ENCODE measurements at regions not wholly inside any gene's neighbourhood (a gene's known extent, or its start where the extent isn't known, plus 50 kb on each side); places are given as distances from the start of the nearest gene placed in this dataset.
"Not testable (repeated sequence)": the region's sequence is repeated elsewhere in the genome, so short reads cannot be mapped to it uniquely, and the experiment has no call there.

DNA sequence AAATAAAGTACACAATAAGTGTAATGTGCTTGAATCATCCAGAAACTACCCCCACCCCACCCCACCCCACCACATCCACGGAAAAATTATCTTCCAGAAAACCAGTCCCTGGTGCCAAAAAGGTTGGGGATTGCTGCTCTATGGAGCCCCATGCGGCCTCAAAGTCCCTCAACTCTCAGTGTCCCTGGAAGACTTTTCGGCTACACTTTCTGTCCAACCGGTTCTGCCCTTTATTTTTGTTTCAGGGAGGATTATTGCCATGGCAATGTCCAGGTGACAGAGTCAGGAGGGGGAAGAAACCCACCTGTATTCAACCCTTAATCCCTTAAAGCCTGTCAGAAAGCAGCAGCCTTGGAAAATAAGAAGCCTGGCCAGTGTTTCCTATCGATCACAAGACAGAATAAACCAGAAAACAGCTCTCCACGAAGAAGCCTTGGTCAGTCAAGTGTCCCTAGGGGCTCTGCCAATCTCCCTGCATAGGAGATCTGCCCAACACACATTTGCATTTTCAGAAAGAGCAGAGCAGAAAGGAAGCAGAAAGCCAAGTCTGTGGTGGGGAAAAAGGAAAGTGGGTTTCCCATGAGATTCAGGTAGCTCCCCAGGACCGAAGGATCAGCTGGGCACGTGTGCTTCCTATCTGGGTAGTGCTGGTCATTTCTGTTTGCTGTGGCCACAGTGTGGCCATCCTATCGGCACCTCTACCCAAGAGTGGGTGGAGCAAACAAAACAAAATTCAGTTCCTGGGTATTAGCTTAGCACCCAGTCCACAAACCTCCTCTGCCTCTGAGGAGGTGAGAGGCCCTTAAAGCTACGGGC is 342.7 kb downstream of the SOX9 start:
- in situ Hi-C loops (cut with MboI; ENCODE audit: low sequenced_read_pairs): no loop called here

DNA sequence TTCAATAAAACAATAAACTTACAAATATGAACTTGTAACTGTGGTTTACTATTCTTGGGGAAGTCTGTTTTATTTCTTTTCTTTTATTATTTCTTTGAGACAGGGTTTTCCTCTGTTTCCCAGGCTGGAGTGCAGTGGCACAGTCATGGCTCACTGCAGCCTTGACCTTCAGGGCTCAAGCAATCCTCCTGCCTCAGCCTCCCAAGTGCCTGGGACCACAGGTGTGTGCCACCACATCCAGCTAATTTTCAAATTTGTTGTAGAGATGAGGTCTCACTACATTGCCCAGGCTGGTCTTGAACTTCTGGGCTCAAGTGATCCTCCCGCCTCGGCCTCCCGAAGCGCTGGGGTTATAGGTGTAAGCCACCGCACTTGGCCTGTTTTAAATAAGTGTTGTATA is 343.4 kb downstream of the SOX9 start:
- in situ Hi-C loops (cut with MboI; ENCODE audit: low sequenced_read_pairs): not testable (repeated sequence)

DNA sequence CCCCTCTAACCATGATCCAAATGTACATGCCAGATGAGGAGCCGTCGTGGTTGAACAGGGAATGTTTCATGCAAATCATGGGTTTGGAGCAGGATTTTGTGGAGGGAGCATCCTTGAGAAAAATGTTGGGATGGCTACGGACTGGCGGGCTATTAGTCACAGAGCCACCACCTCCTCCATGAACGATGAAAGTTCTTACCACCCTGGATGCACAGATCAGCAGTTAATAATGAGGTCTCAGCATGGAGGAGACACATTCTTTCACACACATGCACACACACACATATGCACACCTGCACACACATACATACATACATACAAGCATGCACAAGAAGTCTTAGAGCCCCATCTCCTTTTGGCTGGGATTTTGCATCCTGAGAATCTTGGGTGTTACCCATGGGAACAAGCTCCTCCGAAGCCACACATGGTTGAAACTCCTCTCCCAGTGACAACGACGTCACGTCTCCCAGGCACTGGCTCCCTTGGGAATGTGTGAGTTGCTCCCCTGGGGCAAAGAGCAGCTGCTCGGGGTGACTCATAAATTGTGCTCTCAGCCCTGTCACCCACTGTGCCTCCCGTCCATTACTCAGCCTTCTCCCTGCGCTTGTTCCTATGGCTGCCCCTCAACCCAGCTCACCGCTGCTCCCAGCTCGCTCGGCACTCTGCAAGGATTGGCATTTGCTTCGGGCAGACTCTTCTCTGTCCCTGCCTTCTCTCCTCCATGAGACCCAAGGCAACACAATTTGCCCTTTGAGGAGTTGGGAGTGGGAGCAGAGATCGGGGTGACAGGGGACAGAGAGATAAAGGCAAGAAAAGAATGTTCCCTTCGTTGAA is 344.6 kb downstream of the SOX9 start:
- in situ Hi-C loops (cut with MboI; ENCODE audit: low sequenced_read_pairs): no loop called here

DNA sequence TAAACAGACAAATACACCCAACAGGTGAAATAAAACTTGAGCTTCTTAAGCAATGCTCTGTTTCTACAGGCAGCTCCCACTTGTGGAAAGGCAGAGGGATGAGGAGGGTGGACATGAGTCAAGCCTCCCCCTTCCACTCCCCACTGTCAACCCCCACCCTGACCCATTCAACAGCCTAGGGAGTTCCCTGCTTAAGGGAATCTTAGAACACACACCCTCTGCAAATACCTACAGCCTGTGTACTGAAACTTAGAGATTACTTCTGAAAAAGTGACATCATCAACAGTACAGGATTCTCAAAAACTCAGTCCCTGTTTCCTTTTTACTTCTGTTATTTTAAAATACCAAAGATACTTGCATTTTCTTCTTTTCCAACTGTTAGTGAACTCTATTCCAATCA is 345.4 kb downstream of the SOX9 start:
- in situ Hi-C loops (cut with MboI; ENCODE audit: low sequenced_read_pairs): no loop called here

DNA sequence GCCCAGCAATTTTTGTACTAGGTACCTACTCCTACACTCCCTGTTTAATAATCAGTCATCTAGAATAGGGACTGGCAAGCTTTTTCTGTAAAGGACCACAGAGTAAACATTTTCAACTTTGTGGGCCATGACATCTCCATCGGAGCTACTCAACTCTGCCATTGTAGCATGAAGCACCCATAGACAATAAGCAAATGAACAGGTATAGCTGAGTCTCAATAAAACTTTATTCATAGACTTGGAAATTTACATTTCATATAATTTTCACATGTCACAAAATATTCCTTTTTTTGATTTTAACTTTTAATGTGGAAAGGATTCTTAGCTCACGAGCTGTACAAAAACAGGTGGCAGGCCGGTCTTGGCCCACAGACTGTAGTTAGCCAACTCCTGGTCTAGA is 345.8 kb downstream of the SOX9 start:
- in situ Hi-C loops (cut with MboI; ENCODE audit: low sequenced_read_pairs): no loop called here

DNA sequence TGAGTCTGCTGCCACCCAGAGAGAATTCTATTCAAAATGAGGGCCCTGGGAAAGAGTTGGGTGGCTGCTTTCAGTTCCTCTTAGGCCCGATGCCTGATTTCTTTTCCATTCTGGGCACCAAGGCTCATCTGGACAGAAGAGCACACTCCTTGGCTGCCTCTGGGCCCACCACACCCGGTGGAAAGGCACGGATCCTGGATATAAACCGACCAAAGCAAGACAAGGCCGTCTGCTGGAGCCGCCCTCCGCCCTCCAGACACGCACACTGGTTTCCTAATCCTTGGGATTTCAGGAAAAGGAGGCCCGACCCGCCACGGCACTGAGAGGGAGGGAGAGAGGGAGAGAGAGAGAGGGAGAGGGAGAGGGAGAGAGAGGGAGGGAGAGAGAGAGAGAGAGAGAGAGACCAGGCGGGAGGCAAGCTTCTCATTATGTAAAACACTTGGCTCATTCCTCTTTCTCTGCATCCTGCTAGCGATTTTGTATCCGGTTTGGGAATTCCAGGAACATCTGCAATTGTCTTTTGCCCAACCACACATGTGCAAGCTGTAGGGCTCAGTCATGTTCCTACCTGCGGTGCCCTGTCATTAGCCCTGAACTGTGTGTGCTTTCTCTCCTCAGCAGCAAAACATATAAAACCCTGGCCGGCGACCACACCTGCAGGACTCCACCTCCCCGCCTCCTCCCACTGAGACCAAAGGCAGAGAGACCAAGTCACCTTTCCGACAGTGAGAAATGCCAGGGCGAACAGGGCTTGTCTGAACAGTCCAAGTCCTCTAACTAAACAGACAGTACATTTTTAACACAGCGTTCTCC is 347.2 kb downstream of the SOX9 start:
- in situ Hi-C loops (cut with MboI; ENCODE audit: low sequenced_read_pairs): no loop called here

DNA sequence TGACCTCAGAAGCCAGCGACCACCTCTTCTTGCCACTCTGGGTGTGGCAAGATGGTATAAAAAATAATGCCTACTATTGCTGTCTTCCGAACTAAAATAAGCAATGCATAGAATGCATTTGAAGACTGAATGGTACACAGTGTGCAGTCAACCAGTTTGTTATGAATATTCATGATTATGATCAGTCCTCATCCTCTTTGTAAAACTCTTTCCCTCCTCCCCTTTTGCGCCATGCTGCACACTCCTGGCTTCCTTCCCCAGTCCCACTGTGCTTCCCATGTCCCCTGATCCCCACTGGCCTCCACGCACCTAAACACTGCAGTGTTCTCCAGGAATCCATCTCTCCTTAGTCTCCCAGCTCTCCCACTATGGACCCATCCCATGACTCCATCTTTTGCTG is 348.0 kb downstream of the SOX9 start:
- in situ Hi-C loops (cut with MboI; ENCODE audit: low sequenced_read_pairs): no loop called here

DNA sequence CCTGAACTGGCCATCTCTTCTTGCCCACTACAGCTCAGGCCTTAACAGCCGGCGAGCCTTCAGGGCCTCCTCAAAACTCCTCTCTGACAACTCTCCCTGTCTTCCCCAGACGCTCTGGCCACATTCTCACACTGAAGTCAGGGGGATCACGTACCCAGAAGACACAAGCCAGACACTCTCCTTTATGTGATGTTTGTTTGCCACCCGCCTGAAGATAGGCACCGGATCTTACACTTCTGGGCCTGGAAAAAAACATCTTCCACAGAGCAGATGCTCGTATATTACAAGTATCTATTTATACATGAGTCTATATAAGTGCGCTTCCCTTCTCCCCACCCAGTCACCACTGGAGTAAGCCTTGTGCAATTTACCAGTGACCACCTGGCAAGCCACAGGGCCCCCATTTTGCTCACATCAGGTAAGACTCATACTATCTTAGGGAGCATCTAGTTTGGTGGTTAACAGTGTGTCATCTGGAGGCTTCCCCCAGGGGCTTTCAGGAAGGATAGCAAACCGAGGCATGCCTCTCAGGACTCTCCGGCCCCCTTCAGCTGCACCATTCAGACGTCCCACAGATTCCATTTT is 349.4 kb downstream of the SOX9 start:
- in situ Hi-C loops (cut with MboI; ENCODE audit: low sequenced_read_pairs): no loop called here

DNA sequence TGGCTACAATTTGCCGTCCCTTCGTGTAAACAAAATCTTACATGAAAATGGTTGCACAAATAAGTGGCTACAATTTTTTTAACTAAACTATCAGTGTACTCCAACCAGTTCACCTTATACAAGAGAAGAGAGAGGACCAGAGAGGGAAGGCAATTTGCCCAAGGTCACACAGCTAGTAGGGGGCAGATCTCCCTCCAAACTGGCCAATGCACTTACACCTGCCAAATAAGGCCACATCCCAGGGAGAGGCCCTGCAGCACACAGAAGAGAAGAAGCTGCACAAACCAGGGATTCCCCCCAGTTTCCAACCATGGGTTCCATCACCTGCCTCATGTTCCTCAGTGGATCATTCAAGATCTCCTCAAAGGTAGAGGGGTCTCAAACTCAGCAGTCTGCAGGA is 349.9 kb downstream of the SOX9 start:
- in situ Hi-C loops (cut with MboI; ENCODE audit: low sequenced_read_pairs): no loop called here

DNA sequence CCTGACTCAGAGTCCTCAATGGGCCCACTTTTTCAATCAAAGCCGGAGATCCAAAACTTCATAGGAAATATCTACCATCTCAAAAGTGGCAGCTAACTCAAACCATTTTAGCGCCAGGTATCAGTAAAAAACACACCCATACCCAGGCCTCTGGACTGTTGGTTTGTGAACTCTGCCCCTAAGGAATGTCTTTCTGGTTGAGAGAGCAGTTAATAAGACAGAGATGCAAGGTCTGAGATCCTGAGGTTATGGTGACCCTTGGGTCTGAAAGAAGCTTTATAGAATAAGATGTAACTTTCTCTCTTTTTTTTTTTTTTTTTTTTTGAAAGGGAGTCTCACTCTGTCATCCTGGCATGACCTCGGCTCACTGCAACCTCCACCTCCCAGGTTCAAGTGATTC is 350.5 kb downstream of the SOX9 start:
- in situ Hi-C loops (cut with MboI; ENCODE audit: low sequenced_read_pairs): no loop called here

DNA sequence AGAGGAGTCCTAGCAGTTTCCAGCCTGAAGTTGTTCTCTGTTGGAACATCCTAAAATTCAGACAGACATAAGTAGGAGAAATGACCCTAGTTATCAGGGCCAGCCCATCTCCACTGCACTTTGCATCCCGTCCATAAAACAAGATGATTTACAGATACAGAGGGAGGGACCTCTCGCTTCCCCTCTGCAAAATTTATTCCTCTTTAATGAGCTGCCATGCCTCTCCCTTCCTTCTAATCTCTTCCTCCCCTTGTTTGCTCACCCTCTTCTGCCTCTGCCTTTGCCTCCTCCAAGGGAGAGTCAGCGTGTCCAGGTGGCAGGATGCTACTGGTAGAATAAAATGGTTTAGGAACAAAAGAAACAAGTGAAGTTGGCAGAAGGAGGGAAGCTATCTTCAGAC is 351.3 kb downstream of the SOX9 start:
- in situ Hi-C loops (cut with MboI; ENCODE audit: low sequenced_read_pairs): no loop called here

DNA sequence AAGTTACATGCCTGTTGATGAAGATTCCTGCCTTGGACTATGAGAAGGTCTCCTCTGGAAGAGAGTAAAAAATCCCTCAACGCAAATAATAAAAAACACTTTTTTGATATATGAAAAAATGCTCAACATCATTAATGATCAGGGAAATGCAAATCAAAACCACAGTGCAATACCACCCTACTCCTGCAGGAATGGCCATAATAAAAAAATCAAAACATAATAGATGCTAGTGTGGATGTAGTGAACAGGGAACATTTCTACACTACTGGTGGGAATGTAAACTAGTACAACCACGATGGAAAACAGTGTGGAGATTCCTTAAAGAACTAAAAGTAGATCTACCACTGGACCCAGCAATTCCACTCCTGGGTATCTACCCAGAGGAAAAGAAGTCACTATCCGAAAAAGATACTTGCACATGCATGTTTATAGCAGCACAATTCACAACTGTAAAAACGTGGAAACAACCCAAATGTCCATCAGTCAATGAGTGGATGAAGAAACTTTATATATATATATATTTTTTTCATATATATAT is 352.1 kb downstream of the SOX9 start:
- in situ Hi-C loops (cut with MboI; ENCODE audit: low sequenced_read_pairs): not testable (repeated sequence)

DNA sequence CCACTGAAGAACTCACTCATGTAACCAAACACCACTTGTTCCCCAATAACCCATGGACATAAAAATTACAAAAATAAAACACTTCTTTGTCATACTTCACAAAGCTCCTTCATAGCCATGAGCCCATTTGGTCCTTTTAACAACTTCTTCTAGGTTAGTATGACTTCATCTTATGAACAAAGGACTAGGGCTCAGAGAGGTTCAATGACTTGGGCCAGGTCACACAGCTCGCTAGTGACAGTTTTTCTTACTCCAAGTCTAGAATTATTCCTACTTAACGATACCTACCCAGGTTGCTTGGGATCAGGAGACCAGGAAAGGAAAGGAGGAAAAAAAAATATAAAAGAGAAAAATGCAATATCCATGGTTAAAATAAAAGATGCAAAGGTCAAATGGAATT is 353.4 kb downstream of the SOX9 start:
- in situ Hi-C loops (cut with MboI; ENCODE audit: low sequenced_read_pairs): no loop called here

DNA sequence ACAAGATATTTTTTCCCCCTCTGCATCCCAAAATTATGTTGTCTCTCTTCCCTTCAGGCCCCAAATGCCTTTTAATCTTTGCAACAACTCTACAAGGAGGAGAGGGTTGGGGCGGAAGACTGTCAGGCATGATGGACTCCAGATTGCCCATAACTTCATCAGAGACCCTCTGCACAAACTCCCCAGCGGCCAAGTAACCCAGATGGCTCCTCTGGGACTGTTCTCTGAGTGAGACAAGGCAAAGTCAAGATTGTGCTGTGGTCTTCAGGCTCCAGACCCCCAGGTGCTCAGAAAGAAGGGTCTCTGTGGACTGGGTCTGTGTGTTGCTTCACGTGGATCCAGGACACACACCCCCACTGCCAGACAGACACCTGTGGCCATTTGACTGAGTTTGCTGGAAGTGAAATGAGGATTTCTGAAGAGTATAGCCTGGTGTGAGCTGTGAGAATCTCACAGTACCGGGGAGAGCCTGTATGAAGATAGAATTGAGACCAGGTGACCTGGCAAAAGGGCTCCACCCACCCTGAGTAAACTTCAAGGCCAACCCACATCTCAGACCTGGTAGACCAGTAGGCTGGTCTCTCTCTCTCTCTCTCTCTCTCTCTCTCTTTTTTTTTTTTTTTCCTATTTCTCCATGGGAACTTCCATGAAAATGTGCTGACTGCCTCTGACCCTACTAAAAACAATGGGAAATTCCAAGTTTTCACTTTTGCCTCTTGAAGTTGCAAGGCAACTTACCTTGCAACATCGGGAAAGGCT is 354.1 kb downstream of the SOX9 start:
- in situ Hi-C loops (cut with MboI; ENCODE audit: low sequenced_read_pairs): no loop called here

DNA sequence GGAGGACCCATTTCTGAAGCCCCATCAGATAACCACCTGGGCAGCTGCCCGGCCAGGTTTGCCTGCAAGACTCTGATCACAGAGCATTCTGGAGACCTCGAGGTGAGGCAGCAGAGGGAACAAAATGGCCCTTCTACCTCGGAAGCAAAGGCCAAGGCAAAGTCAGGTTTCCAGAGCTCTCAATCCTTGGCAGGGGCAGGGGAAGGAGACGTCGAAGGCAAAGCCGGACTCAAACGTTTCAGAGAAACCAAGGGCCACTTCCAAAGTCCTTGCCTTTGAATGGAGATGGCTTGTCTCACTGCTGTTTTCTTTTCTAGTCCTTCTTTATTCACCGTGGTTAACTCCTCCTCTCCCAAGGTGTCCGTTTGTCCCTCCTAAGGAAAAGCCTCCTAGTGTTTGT is 355.3 kb downstream of the SOX9 start:
- in situ Hi-C loops (cut with MboI; ENCODE audit: low sequenced_read_pairs): no loop called here

DNA sequence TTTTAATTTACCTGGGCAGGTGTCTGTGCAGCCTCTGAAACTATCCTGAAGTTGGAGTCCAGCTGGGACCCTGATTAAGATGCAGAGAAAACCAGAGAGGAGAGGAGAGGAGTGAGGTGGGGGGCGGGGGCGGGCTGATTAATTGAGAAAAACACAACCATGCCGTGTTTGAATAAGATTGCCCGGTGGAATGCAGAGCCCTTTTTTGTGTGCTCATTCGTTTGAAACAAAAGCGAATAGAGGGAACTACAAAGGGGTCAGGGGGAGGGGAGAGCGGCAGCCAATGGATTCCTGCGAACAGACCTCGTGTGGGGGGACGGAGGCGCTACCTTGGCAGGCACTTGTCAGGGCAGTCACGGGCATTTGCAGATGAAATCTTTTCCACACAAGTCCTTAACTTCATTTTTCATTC is 355.8 kb downstream of the SOX9 start:
- in situ Hi-C loops (cut with MboI; ENCODE audit: low sequenced_read_pairs): no loop called here

DNA sequence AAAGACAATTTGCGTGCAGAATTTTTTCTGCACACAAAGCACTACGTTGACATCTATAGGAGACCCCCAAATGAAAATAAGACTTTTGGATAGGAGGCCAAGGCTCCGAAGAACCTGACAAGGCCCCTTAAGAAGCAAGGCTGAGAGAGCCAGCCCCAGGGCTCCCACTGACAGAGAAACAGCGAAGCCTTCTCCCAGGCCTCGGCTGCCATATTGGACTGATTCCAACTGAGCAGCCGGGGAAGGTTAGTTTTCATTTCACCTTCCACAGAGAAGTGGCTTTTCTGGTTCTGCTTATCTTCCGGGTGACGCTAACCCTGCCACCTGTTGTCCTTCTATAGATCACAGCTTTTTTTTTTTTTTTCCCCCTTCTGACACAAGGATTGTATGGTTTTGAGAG is 356.7 kb downstream of the SOX9 start:
- in situ Hi-C loops (cut with MboI; ENCODE audit: low sequenced_read_pairs): no loop called here

DNA sequence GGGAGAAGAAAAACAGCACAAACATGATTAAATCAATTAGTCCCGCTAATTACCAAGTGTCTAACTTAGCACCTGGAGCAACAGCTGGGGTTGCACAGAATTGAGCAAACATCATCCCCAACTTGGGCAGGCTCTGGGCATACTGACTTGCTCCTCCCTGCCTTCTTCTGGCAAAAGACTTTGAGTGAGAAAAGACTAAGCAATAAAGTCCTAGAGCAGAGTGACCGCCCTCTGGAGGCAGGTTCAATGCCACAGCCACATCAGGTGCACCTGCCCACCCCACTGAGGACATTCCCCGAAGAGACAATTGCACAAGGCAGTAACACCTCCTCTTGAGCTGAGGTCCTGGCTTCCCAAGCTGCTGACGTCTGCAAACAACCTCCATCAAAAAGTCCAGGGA is 358.3 kb downstream of the SOX9 start:
- in situ Hi-C loops (cut with MboI; ENCODE audit: low sequenced_read_pairs): no loop called here

DNA sequence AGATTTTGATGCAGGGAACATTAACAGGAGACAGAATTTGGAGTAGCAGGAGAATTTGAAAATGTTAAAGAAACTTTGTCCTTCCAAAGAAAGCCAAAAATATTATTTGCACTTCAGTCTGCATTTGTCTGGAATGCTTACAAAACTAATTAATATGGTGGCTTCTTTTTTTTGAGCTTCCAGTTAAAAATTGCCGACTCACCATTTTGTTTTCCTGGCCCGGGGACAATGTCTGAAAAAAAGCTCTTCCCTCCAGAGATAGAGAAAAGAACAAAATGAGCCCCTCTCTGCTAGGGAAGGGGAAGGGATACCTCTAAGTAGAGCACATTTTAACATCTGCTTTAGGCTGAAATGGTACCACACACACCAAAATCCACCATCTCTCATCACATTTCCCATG is 360.8 kb downstream of the SOX9 start:
- in situ Hi-C loops (cut with MboI; ENCODE audit: low sequenced_read_pairs): no loop called here

DNA sequence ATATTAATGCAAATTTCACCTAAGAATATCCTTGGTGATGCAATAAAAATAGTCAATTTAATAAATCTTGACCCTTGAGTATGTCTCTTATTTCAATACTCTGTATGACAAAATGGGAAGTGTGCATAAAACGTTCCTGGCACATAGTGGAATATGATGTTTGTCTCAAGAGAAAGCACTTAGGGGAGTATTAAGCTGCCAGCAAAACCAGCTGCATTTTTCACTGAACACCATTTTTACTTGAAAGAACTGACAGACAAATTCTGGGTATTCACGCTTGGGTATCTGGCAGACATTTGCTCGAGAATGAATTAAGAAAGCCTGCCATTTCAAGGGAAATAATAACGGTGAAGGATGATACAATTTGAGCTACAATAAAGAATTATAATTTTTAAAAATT is 364.8 kb downstream of the SOX9 start:
- in situ Hi-C loops (cut with MboI; ENCODE audit: low sequenced_read_pairs): no loop called here

Data from HL-60/S4 treated with retinoic acid at 250 ng/mL for 4 days and 3 days (cell line).